Coronary artery (tissue), 2 donors: ENCODE measurements at regions not wholly inside any gene's neighbourhood (a gene's known extent, or its start where the extent isn't known, plus 50 kb on each side); places are given as distances from the start of the nearest gene placed in this dataset.

Experiments
- DNase-seq: peaks from one replicate; pipeline ENCODE4 v3.0.0-alpha.2; 2017; ENCODE audit warnings: low spot score
- H3K27ac ChIP-seq, 2 donors: fragments of 200-600 bp; sonication (generic); one replicate each; pipeline ENCODE4 v1.5.1; 2016 to 2019
- H3K4me3 ChIP-seq: fragments of 200-600 bp; sonication (generic); 2 replicates; pipeline ENCODE4 v1.5.1; 2016; ENCODE audit warnings: mild to moderate bottlenecking, moderate library complexity
- TF ChIP-seq, protein P1 (sequence below): fragments of 200-600 bp; sonication (generic); IDR thresholded peaks from one replicate; pipeline ENCODE4 v1.5.1; 2019; ENCODE audit warnings: antibody characterized with exemption

DNA sequence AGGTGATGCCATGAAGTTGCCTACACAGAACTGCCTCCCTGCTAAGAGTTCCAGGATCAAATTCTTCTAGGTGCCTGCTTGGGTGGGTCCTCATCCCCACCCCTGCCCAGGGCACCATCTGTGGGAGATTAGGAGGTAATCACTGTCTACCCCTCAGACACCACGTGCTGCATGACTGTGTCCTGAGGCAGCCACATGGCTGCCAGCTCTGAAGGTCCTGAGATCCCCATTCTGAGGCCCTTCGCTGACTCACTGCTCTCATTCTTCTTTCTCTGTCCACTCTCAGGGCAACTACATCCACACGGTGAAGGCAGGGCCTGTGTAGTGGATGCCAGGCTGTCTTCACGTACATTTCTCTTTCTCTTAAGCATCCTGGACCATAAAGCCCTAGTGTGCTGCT is 222.9 kb upstream of the ANKRD55 start:
- H3K4me3 ChIP-seq, result no peak overlapping the region
- DNase-seq, result no peak
- TF ChIP-seq, protein P1, sequence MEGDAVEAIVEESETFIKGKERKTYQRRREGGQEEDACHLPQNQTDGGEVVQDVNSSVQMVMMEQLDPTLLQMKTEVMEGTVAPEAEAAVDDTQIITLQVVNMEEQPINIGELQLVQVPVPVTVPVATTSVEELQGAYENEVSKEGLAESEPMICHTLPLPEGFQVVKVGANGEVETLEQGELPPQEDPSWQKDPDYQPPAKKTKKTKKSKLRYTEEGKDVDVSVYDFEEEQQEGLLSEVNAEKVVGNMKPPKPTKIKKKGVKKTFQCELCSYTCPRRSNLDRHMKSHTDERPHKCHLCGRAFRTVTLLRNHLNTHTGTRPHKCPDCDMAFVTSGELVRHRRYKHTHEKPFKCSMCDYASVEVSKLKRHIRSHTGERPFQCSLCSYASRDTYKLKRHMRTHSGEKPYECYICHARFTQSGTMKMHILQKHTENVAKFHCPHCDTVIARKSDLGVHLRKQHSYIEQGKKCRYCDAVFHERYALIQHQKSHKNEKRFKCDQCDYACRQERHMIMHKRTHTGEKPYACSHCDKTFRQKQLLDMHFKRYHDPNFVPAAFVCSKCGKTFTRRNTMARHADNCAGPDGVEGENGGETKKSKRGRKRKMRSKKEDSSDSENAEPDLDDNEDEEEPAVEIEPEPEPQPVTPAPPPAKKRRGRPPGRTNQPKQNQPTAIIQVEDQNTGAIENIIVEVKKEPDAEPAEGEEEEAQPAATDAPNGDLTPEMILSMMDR, result no peak
- H3K27ac ChIP-seq, result no peak overlapping the region

DNA sequence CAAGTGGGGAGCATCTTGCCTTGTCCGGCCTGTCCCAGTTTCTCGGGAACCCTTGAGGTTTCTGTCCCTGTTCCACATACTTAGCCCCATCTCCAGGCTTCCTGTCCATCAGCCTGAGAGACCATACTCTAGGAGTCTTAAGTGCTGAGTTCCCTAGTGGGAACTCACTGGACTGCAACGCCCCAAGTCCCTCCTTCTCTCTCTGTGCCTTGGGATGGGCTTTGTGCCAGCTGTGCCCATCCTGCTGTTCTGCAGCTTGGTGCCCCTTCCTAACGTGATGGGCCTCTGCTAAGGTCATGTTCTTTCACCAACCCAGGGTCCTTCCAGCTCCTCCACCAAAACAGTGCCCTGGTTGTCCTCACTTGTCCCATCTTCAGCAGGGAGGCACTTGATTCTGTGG is 222.3 kb upstream of the ANKRD55 start:
- no peak for DNase-seq
- Histone ChIP-seq H3K27ac (no peak overlapping the region), H3K4me3 (no peak overlapping the region)
- TF ChIP-seq, protein P1, result no peak

GRCh38 chr5:56454219-56454862 is 221.2 kb upstream of the ANKRD55 start:
- Histone ChIP-seq H3K4me3 (no peak overlapping the region), H3K27ac (no peak overlapping the region)
- TF ChIP-seq, protein P1, result no peak
- no peak for DNase-seq

- H3K27ac ChIP-seq, result no peak overlapping the region
- no peak for DNase-seq
These were observed 218.6 kb upstream of the ANKRD55 start for GRCh38 chr5:56451742-56452141.

GRCh38 chr5:56450766-56451165 is 217.6 kb upstream of the ANKRD55 start:
- no peak overlapping the region for H3K27ac ChIP-seq
- TF ChIP-seq, protein P1, result no peak
- H3K4me3 ChIP-seq, result no peak overlapping the region
- DNase-seq, result no peak

More at GRCh38 chr5:56451742-56452141, 218.6 kb upstream of the ANKRD55 start:
- no peak overlapping the region for H3K4me3 ChIP-seq
- TF ChIP-seq, protein P1, result no peak

DNA sequence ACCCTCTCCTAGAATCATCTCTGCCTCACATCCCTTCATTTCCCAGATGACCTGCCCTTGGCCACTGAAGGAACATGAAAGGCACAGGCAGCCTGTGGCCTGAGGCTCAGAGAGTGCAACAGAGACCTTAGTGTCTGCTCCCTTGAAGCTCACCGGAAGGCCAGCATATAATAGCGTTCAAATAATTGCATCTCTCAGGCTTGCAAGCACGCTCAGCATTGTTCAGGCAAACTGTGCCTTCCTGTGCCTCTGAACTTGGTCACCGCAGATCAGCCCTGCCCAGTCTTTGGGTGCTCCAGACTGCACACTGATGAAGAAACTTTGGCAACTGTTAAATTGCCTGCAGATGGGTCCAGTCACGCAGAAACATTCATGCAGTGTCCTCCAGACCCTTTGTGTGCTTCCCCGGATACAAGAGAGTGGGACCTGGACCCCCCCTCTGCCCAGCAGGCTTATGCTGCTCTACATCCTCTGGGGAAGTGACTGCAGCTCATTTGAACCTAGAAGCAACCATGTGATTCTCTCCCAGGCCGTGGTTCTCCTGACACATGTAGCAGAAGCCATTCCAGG is 216.0 kb upstream of the ANKRD55 start:
- TF ChIP-seq, protein P1, result no peak
- Histone ChIP-seq H3K4me3 (no peak overlapping the region), H3K27ac (no peak overlapping the region)
- DNase-seq, result no peak

DNA sequence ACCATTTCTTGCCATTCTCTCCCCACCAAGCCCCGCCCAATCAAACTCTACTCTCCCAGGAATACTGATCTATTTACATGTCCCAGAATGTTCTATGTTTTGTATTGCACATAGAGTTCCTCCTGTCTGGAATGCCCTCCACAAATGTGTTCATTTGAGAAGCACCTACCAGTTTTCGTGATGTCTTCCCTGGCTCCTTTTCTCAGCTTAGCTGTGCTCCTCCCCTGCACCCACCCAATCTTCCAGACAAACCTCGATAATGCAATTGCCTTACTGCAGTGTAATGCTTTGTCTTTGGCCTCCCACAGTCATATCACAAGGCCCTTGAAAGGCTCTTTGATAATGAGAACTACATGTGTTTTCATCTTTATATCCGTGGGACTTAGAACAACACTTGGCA is 214.5 kb upstream of the ANKRD55 start:
- no peak for DNase-seq
- Histone ChIP-seq H3K27ac (no peak overlapping the region), H3K4me3 (no peak overlapping the region)
- TF ChIP-seq, protein P1, result no peak
